IPS DF 6.9 (cell line): ENCODE measurements at regions not wholly inside any gene's neighbourhood (a gene's known extent, or its start where the extent isn't known, plus 50 kb on each side); places are given as distances from the start of the nearest gene placed in this dataset.

ENCODE experiments used
- DNase-seq: peaks from one replicate; pipeline ENCODE4 v3.0.0-alpha.2; 2013; ENCODE audit warnings: low read depth, low spot score
- H3K27ac ChIP-seq: one replicate; pipeline ENCODE4 v1.5.1; 2013; ENCODE audit warnings: low read length, control low read depth
- H3K27me3 ChIP-seq: 2 replicates; pipeline ENCODE4 v1.6.1; 2013; ENCODE audit warnings: mild to moderate bottlenecking, low read length; ENCODE audit not compliant: control insufficient read depth, insufficient read depth
- H3K36me3 ChIP-seq: 2 replicates; pipeline ENCODE4 v1.6.1; 2013; ENCODE audit warnings: low read length; ENCODE audit not compliant: control insufficient read depth, insufficient read depth
- H3K4me1 ChIP-seq: 2 replicates; pipeline ENCODE4 v1.6.1; 2013; ENCODE audit warnings: low read length; ENCODE audit not compliant: control insufficient read depth, insufficient read depth
- H3K4me3 ChIP-seq: 2 replicates; pipeline ENCODE4 v1.5.1; 2013; ENCODE audit warnings: mild to moderate bottlenecking, low read length
- H3K9me3 ChIP-seq: 2 replicates; pipeline ENCODE4 v1.6.1; 2013; ENCODE audit warnings: low read length, inconsistent platforms; ENCODE audit not compliant: control insufficient read depth, insufficient read depth
- WGBS: extraction: QIAGEN DNeasy Blood & Tissue Kit; methylation state at CpG from one replicate; pipeline ENCODE4 v1.1.7; 2013; ENCODE audit warnings: mixed read lengths, missing lambda C conversion rate; ENCODE audit not compliant: insufficient read length, insufficient coverage; 5-methylcytosine and 5-hydroxymethylcytosine counted together

DNA sequence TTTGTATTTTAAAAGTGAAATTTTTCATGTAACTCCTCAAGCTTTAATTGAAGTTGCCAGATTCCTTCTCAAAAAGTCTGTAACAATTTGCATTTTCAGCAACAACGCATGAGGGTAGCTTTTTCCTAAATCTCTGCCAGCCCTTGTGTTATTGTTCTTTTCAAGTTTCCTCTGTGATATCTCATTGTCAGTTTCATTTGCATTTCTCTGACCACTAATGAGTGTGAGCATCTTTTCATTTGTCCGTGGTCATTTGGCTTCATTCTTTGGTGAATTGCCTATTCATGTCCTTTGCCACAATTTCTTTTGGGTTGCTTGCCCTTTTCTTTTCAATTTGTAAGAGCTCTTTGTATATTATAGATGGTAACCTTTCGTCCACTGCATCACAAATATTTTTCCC is 68.0 kb upstream of the NKD1 start:
- Histone ChIP-seq H3K4me1 (no peaks in the 10 kb centered on the region), H3K4me3 (no peak overlapping the region), H3K27ac (no peak overlapping the region), H3K9me3 (0 out of 2 replicates have a peak, but pooled peaks cover 1% of the 10 kb centered on the region), H3K36me3 (no peaks in the 10 kb centered on the region), H3K27me3 (no peaks in the 10 kb centered on the region)
- no peak for DNase-seq
- WGBS, result no CpG with 5 or more reads among the region's 3 CpGs

DNA sequence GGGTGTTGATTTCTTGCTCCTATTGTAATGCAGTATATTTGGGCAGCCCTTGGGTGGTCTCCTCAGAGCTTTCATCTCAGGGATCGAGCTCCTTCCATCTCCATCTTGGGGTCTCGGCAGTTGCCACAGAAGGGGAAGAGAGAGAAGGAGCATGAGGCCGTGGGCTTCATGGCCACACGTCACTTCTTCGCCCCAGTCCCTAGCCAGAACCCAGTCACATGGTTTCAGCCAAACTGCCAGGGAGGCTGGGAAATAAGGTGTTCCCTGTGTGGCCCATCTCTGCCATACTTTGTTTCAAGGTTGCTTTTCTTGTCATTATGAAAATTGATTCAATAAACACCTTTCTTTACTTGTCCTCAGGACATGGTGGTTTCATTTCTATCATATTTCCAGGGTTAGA is 68.4 kb upstream of the NKD1 start:
- Histone ChIP-seq H3K36me3 (no peaks in the 10 kb centered on the region), H3K4me1 (no peaks in the 10 kb centered on the region), H3K9me3 (no peaks in the 10 kb centered on the region), H3K4me3 (no peak overlapping the region), H3K27me3 (no peaks in the 10 kb centered on the region), H3K27ac (no peak overlapping the region)
- no peak for DNase-seq
- no CpG with 5 or more reads among the region's 5 CpGs for WGBS

DNA sequence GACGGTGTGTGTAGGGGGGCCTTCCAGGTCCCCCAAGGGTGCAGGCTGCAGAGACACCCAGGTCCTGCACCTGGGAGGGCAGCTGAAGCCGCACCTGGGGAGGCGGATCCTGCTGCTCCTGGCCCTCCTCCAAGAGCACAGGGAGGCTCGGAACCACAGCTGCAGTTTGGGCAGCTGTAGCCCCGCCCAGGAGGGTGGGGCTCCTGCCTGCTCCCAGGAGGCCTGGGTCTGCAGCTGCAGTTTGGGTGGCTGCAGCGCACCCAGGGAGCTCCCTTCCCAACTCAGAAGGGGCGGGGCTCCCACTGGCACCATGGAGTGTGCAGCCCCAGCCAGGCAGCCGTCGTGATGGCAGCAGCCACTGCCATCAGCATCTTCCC is 69.4 kb upstream of the NKD1 start:
- no peaks in the 10 kb centered on the region for H3K27me3 ChIP-seq
- no peaks in the 10 kb centered on the region for H3K4me1 ChIP-seq
- whole genome bisulfite sequencing, result no CpG with 5 or more reads among the region's 9 CpGs
- no peak for DNase-seq
- no peak overlapping the region for H3K27ac ChIP-seq
- no peak overlapping the region for H3K4me3 ChIP-seq
- no peaks in the 10 kb centered on the region for H3K9me3 ChIP-seq
- H3K36me3 ChIP-seq, result no peaks in the 10 kb centered on the region

DNA sequence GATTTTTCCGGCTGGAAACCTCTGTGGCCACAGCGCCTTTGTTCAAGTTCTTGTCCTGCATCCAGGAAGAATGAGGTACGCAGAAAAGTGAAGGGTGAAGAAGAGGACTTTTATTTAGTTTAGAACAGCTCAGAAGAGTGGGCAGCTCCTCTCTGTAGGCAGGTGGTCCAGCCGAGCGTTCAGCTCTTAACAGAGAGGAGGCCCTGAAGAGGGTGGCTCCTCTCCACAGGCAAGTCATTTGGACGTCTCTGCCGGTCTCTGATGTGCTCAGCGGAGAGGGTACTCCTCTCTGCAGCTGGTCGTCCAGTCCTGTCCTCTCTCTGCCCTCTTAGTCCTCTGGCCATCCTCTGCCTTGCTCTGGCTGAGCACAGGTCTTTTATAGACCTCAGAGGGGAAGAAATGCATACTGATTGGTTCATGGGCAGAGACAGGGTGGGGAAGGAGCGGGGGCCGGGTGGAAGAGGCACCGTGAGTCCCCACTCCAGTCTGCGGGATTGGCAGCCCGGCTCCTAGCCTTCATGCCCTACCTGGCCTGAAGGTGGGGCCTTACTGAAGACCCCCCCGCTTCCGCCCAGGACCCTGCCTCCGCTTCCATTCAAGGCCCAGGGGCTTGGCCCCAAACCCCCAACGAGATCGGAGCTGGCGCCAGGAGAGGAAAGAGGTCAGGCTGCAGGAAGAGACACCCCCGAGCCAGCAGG is 70.0 kb upstream of the NKD1 start:
- Histone ChIP-seq H3K27ac (no peak overlapping the region), H3K4me1 (no peaks in the 10 kb centered on the region), H3K27me3 (no peaks in the 10 kb centered on the region), H3K36me3 (no peaks in the 10 kb centered on the region), H3K9me3 (no peaks in the 10 kb centered on the region), H3K4me3 (no peak overlapping the region)
- DNase-seq, result no peak
- no CpG with 5 or more reads among the region's 21 CpGs for WGBS

DNA sequence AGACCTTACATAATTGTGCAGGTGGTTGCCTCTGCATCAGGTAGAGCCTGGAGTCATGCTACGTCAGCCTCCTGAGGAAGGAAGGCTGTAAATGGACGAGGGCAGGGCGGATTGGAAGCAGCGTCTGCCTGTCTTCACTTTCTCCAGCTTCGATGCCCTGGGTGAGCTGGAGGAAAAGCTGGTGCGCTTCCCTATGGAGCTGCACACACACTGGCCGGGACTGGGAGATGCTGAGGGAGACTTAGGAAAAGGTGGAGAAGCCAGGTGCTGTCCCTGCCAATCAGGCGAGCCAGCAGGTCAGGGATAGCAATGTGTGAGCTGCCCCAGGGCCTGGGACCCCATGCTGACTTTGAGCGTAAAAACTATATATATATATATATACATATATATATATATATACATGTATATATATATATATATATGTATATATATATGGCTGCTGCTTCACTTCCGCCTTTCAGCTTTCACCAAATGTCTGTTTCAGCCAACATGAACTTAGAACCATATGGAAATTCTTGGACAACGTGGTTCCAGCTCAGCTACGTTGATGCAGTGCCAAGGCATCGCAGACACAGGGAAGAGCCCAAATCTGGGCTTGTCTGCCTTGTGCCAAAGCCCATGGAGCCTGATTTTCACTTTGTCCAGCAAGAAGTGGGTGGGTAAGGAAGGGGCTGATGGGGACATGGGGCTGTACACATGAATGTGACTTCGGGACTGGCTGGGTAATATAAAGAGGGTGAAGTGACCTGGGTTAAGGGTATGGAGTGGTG is 71.5 kb upstream of the NKD1 start:
- Histone ChIP-seq H3K27ac (no peak overlapping the region), H3K9me3 (no peaks in the 10 kb centered on the region), H3K36me3 (no peaks in the 10 kb centered on the region), H3K4me3 (no peak overlapping the region), H3K4me1 (no peaks in the 10 kb centered on the region), H3K27me3 (no peaks in the 10 kb centered on the region)
- no peak for DNase-seq
- no CpG with 5 or more reads among the region's 14 CpGs for WGBS

DNA sequence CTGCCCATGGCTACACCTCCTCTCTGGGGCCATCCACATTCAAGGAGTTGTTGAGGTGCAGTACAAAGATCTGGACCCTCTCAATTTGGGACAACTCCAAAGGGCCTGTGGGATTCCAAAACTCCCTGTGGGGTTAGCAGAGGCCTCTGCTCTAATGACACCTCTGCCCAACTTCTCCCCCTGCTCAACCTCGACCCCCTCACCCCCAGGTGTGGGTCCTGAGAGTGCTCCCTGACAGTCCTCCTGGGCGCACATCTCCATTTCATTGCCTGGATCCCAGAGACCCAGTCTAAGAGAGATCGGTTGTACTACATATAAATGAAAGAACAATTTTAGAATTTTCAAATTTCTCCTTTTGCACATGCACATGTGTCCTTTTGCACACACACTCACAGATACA is 73.0 kb upstream of the NKD1 start:
- DNase-seq, result no peak
- Histone ChIP-seq H3K27me3 (no peaks in the 10 kb centered on the region), H3K36me3 (no peaks in the 10 kb centered on the region), H3K4me3 (no peak overlapping the region), H3K4me1 (peaks cover under 1% of the 10 kb centered on the region; the same call in 1 of the 2 replicates), H3K27ac (no peak overlapping the region), H3K9me3 (no peaks in the 10 kb centered on the region)
- no CpG with 5 or more reads among the region's 3 CpGs for WGBS

DNA sequence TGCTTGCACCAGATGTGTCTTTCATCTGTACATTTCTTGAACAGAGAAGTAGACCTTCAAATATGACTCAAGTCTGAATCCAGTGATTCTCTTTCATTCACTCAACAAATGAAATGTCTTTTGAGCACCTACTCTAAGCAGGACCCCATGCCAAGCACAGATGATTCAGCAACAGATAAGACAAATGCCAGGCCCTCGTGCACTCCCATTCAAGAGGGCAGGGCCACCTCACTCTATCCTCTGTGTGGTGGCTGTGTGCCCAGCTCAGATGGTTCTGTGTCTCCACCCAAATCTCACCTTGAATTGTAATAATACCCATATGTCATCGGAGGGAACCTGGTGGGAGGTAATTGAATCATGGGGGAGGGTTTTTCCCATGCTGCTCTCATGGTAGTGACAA is 74.1 kb upstream of the NKD1 start:
- Histone ChIP-seq H3K36me3 (no peaks in the 10 kb centered on the region), H3K9me3 (no peaks in the 10 kb centered on the region), H3K27me3 (no peaks in the 10 kb centered on the region), H3K27ac (no peak overlapping the region), H3K4me1 (peaks cover 2% of the 10 kb centered on the region; the same call in 1 of the 2 replicates), H3K4me3 (no peak overlapping the region)
- WGBS, result no CpG with 5 or more reads among the region's 2 CpGs
- DNase-seq, result no peak

DNA sequence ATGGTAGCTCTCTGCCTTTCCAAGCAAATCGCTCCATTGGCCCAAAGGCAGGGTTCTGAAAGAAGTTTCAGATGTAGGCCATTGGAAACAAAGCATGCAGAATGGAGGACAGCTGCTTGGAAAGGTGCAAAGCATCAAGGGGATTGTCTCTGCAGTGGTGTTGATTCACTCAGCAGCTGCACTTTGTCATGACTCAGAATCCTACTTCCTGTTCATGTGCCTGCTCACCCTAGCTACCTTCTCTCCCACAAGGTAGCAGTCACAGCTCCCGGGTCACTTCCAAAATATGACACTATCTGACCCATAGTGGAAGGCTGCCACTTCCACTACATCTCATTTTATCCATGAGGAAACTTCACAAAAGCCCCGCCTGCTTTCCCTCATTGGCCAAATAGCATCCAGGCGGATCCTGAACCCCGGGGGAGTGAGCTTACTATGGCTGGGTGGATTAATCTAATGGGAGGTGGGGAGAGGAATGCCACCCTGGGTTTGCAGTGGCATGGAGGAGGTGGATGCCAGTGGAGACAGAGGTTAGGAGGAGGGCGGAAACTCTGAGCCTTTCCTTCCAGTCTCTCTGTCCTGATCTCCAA is 74.7 kb upstream of the NKD1 start:
- H3K4me3 ChIP-seq, result no peak overlapping the region
- peaks cover 5% of the 10 kb centered on the region for H3K4me1 ChIP-seq
- WGBS, result no CpG with 5 or more reads among the region's 6 CpGs
- H3K9me3 ChIP-seq, result no peaks in the 10 kb centered on the region
- no peaks in the 10 kb centered on the region for H3K36me3 ChIP-seq
- no peak for DNase-seq
- no peaks in the 10 kb centered on the region for H3K27me3 ChIP-seq
- H3K27ac ChIP-seq, result no peak overlapping the region

DNA sequence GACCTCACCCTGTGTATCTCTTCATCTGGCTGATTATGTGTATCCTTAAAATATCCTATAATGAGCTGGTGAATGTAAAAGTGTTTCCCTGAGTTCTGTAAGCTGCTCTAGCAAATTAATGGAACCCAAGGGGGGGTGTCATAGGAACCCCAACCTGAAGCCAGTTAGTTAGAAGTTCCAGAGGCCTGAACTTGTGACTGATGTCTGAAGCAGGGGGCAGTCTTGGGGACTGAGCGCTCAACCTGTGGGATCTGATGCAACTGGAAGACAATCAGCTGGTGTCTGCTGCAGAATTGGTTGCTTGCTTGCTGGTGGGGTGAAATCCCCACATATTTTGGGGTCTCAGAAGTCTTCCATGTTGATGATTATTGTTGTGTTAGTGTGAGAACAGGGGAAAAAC is 75.7 kb upstream of the NKD1 start:
- Histone ChIP-seq H3K4me3 (no peak overlapping the region), H3K36me3 (no peaks in the 10 kb centered on the region), H3K4me1 (peaks cover 8% of the 10 kb centered on the region), H3K27me3 (peaks cover 2% of the 10 kb centered on the region; the same call in 1 of the 2 replicates), H3K9me3 (no peaks in the 10 kb centered on the region), H3K27ac (no peak overlapping the region)
- no peak for DNase-seq
- no CpG with 5 or more reads among the region's 1 CpG for WGBS

DNA sequence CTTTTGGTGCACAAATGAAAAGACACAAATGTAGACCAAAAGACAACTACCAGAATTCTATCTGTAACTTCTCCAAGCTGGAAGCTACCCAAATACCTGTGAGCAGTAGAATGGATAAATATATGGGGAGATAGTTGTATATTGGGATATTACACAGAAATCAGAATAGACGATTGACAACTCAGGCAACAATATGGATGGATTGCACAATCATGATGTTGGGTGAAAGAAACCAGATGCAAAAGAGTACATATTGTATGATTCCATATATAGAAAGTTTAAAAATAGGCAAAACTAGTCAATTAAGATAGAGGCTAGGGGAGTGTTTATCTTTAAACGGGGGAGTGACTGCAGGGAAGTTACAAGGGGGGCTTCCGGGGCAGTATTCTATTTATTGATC is 77.5 kb upstream of the NKD1 start:
- no peak overlapping the region for H3K27ac ChIP-seq
- H3K36me3 ChIP-seq, result no peaks in the 10 kb centered on the region
- no peak for DNase-seq
- peaks cover 4% of the 10 kb centered on the region; the same call in 1 of the 2 replicates for H3K27me3 ChIP-seq
- H3K4me1 ChIP-seq, result peaks cover 9% of the 10 kb centered on the region
- no peaks in the 10 kb centered on the region for H3K9me3 ChIP-seq
- WGBS, result no CpG with 5 or more reads among the region's 3 CpGs
- no peak overlapping the region for H3K4me3 ChIP-seq
